Epithelial cell of proximal tubule (primary cell): ENCODE measurements at regions not wholly inside any gene's neighbourhood (a gene's known extent, or its start where the extent isn't known, plus 50 kb on each side); places are given as distances from the start of the nearest gene placed in this dataset.

Experiments
- DNase-seq: peaks from one replicate; pipeline ENCODE4 v3.0.0-alpha.2; 2011; ENCODE audit warnings: low read depth
- H3K4me3 ChIP-seq: 2 replicates; pipeline ENCODE4 v1.5.1; 2011; ENCODE audit warnings: low read depth, mild to moderate bottlenecking, low read length
- CTCF ChIP-seq: conservative IDR thresholded peaks from 2 replicates; pipeline ENCODE4 v1.5.1; 2012; ENCODE audit warnings: low read depth, mild to moderate bottlenecking, low read length

- no peak overlapping the region for H3K4me3 ChIP-seq
- DNase-seq, result no peak
- no peak for TF ChIP-seq CTCF
Observed at GRCh38 chr10:85204814-85205213, 876.4 kb downstream of the CCSER2 start.

- DNase-seq, result no peak
- no peak overlapping the region for H3K4me3 ChIP-seq
Observed at GRCh38 chr10:85212526-85212925, 884.1 kb downstream of the CCSER2 start.

GRCh38 chr10:85213493-85213892 lies 885.1 kb downstream of the CCSER2 start:
- DNase-seq, result no peak
- TF ChIP-seq CTCF, result no peak
- no peak overlapping the region for H3K4me3 ChIP-seq

More at GRCh38 chr10:85212526-85212925, 884.1 kb downstream of the CCSER2 start:
- TF ChIP-seq CTCF, result no peak

- TF ChIP-seq CTCF, result no peak
- DNase-seq, result no peak
- H3K4me3 ChIP-seq, result no peak overlapping the region
Observed at GRCh38 chr10:85222300-85222699, 893.9 kb downstream of the CCSER2 start.

GRCh38 chr10:85224366-85224940 lies 896.1 kb downstream of the CCSER2 start:
- no peak overlapping the region for H3K4me3 ChIP-seq
- TF ChIP-seq CTCF, result no peak
- no peak for DNase-seq

- no peak for DNase-seq
- no peak for TF ChIP-seq CTCF
- H3K4me3 ChIP-seq, result no peak overlapping the region
Observed at GRCh38 chr10:85225311-85225710, 896.9 kb downstream of the CCSER2 start.

GRCh38 chr10:85226596-85226995 lies 898.2 kb downstream of the CCSER2 start:
- no peak for TF ChIP-seq CTCF
- H3K4me3 ChIP-seq, result no peak overlapping the region
- no peak for DNase-seq
